IPS-18c (cell line): ENCODE measurements at regions not wholly inside any gene's neighbourhood (a gene's known extent, or its start where the extent isn't known, plus 50 kb on each side); places are given as distances from the start of the nearest gene placed in this dataset.

Experiments used
- H3K4me3 ChIP-seq: 2 replicates; pipeline ENCODE4 v1.7.0; 2013; ENCODE audit warnings: low read depth, mild to moderate bottlenecking, low read length, moderate library complexity; ENCODE audit not compliant: insufficient read depth
- H3K9me3 ChIP-seq: one replicate; pipeline ENCODE4 v1.6.1; 2013; ENCODE audit warnings: mild to moderate bottlenecking, low read length, moderate library complexity; ENCODE audit not compliant: control insufficient read depth, insufficient read depth

DNA sequence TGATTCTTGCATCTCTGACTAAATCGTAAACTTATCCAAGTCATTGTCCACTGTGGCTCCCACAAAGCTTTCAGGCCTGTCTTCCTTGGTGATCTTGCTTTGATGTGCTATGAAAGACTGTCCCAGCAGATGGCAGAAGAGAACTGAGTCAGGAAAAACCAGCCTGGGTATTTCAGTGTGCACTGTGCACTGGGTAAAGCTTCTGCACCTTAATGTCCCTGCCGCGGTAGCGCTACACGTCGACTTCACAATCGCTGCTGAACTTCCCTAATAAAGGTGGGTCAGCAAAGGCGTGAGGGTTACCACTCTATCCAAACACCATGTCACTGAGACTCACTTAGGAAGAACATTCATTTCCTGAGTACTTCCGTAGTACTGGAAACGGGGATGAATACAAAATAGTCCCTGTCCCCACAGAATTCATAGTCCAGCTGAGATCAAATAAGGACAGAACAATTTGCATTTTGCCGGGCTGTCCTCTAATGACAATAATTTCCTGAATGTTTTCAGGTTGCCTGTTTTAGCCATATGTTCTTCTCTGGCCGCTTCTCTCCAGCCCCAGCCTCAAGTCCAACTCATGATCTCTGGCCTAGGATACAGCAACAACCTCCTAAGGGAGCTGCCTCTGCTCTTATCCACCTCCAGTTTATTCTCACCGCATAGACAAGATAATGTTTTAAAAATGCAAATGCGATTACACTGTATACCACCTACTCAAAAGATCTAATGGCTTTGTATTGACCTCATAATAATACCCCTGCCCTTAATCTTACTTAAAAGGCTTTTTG lies 83.6 kb upstream of the AKAP13 start:
- H3K9me3 ChIP-seq = no peaks in the 10 kb centered on the region
- H3K4me3 ChIP-seq = no peak overlapping the region

DNA sequence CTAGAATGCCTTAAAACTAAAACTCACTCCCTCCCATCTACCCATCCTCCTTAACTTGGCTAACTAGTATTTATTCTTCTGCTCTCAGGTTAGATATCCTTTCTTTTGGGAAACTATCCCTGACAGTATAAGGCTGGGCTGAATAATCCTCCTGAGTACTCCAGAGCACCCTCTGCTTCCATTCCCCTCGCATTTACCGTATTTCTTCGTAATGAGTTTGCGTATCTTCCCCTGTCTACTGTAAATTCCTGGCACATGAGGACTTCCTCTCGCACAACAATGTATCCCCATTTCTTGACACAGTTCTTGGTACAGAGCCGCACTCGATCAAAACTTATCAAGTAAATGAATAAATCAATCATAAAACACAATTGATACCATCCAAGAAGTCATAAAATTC lies 82.9 kb upstream of the AKAP13 start:
- no peaks in the 10 kb centered on the region for H3K9me3 ChIP-seq
- no peak overlapping the region for H3K4me3 ChIP-seq

DNA sequence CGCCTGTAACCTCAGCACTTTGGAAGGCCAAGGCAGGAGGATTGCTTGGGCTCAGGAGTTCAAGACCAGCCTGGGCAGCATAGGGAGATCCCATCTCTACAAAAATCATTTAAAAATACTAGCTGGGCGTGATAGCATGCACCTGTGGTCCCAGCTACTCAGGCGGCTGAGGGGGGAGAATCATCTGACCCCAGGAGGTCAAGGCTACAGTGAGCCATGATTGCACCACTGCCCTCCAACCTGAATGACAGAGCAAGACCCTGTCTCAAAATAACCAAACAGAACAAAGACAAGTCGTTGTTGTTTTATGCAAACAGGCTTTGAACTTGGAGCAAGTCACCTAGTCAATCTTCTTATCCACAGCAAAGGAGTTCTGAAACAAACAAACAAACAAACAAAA lies 82.0 kb upstream of the AKAP13 start:
- no peaks in the 10 kb centered on the region for H3K9me3 ChIP-seq

DNA sequence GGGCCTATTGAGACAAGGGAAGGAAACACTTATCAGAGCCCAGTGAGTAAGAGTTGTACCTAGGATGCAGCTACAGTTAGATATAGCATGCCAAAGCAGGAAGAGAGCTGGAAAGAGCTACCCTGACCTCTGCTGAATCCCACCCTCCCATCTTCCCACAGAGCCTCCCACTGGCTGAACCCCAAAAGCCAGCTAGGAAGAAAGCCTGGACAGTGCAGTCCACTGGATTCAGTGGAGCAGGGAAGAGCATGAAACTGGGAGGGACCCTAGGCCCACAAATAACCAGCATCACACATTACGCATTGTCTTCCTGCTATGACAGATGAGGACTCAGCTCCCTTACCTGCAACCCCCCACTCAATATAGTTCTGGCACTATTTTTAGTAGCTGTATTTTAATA lies 81.5 kb upstream of the AKAP13 start:
- H3K4me3 ChIP-seq = no peak overlapping the region
- H3K9me3 ChIP-seq = no peaks in the 10 kb centered on the region

More for the DNA sequence above, 82.0 kb upstream of the AKAP13 start:
- H3K4me3 ChIP-seq = no peak overlapping the region

DNA sequence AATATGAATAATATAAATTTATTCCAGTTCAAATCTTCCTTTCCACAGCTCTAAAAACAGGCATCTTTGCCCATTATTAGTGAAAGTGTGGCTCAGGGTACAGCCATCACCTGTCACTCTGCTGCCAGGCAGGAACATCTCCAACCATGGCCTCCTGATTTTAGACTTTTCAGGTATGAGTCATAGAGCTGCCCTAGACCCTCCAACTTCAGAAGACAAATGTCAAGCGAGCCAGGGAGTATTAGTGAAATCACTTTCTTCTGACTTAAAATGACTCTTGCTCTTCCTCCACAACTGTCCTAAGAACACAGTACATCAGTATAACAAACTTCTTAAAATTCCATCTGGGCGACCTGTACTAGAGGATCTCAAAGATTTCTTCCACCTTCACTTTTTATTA lies 78.1 kb upstream of the AKAP13 start:
- no peak overlapping the region for H3K4me3 ChIP-seq

DNA sequence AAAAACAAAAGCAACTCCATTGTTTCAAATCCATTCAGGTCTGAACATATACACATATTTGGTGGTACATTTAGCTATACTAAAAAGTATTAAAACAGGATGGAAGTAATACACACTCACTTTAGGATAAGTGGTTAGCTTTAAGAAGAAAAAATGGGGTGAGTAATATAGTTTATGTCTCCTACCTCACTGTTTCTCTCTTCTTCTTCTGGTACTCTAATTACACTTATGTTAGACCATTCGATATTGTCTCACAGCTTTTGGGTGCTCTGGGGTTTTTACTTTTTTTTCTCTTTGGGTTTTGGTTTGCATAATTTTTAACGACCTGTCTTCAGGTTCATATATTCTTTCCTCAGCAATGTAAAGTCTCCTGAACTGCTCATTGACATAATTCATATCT lies 75.4 kb upstream of the AKAP13 start:
- Histone ChIP-seq H3K4me3 (no peak overlapping the region), H3K9me3 (no peaks in the 10 kb centered on the region)

More for the DNA sequence above, 78.1 kb upstream of the AKAP13 start:
- no peaks in the 10 kb centered on the region for H3K9me3 ChIP-seq

DNA sequence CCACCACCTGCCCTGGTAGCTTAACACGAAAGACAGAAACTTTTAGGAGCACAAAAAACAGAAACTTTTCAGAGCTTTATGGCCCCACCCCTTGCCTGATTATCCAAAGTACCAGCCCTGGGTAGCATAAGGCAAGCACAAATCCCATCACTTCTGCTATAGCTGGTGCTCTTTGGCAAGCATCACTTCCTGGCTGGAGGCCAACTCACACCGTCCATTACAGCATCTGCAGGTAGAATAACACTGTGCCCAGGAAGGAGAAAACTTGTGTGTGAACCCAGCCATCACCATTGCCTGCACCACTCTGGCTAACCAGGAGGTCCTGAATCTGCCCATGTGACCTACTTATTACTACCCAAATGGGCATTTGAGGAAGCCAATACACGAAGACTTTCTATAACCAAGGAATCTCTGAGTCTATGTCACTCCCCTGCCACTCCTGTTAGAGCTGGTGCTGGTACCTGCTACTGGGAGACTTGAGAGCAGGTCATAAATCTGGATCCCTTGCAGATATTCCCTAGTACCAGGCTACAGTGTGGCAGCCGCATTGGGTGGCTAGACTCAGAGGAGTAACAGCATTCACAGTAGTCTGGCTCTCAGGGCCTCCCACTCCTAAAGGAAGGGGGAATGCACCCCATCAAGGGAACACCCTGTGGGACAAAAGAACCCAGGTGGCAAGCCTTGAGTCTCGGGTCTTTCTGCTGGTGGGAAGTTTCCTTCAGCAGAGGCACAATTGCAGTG lies 73.3 kb upstream of the AKAP13 start:
- Histone ChIP-seq H3K4me3 (no peak overlapping the region), H3K9me3 (no peaks in the 10 kb centered on the region)

DNA sequence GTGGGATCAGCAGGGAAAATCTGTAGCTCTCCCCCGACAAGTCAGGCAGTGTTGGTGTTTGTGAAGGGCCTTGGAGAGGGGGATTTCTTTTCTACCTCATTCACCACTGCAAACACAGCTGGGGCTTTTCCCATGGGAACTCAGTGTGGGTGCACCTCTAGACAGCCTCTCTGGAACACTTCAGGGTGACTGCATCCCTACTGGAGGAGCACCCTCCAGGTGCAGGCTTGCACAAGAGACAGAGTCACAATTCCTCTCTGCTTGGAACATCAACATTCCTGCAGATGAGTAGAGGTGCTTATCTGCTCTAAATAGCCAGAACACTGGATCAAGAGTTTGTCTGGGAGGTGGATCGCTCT lies 72.7 kb upstream of the AKAP13 start:
- Histone ChIP-seq H3K9me3 (no peaks in the 10 kb centered on the region), H3K4me3 (no peak overlapping the region)

DNA sequence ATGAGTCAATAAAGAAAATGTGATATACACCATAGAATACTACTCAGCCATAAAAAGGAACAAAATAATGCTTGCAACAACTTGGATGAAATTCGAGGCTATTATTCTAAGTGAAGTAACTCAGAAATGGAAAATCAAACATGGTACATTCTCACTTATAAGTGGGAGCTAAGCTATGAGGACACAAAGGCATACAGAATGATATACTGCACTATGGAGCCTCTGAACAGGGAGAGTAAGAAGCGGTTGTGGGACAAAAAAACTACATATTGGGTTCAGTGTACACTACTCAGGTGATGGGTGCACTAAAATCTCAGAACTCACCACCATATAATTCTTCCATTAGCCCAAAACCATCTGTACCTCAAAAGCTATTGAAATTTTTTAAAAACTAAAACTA lies 68.8 kb upstream of the AKAP13 start:
- Histone ChIP-seq H3K4me3 (no peak overlapping the region), H3K9me3 (no peaks in the 10 kb centered on the region)

DNA sequence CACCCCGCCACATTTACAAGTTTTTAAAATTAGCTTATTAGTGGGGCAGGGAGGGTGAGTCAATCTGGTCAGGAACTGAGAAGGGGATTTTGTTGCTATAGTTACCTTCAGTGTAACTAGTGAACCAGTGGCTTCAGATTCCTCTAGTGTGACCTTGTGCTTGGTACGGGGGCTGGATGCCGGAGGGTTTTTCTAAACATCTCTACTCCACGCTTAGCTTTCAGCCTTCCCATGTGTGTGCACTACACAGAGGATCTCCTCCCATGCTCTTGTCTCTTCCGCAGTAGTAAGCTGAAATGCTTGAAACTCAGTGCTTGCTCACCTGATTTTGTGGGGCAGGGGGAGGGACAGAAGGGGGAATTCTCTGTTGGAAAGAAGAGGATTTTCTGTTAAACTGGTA lies 67.9 kb upstream of the AKAP13 start:
- no peaks in the 10 kb centered on the region for H3K9me3 ChIP-seq
- H3K4me3 ChIP-seq = no peak overlapping the region

DNA sequence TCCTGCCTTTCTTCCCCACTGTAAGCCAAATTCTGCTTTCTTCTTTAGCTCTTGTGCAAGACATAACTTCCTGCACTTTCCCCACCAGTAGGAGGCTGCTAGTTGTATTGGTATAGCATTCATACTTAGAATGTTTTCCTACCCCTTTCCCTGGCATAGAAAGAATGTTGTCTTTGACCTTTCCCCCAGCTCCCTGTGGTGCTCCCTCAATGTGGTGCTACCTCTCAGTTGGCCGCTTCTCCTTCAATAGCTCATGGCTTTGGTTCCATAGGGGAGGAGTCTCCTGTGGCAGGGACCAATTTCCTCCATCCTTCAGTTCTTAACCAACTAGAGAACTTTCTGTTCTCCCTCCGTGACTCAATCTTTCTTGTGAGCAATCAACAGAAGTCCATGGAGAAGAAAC lies 67.5 kb upstream of the AKAP13 start:
- H3K9me3 ChIP-seq = no peaks in the 10 kb centered on the region
- H3K4me3 ChIP-seq = no peak overlapping the region

DNA sequence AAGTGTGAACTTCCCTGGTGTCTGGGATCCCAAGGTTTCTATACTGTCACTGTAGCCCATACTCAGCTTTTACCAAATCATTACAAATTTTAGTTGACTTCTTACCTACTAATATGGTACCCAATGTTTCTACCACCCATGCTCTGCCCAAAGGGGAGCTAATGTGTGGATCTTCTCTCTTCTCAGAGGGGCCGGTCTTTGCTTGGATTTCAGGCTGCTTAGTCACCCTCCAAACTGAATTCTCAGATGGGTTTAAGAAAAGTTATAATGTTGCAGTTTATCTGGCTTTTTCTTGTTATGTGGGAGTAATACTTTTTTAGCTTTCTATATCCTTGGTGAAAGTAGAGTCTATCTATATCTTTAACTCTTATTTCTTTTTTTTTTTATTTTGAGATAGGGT lies 67.1 kb upstream of the AKAP13 start:
- no peak overlapping the region; the same call in 1 of the 2 replicates for H3K4me3 ChIP-seq
- no peaks in the 10 kb centered on the region for H3K9me3 ChIP-seq

DNA sequence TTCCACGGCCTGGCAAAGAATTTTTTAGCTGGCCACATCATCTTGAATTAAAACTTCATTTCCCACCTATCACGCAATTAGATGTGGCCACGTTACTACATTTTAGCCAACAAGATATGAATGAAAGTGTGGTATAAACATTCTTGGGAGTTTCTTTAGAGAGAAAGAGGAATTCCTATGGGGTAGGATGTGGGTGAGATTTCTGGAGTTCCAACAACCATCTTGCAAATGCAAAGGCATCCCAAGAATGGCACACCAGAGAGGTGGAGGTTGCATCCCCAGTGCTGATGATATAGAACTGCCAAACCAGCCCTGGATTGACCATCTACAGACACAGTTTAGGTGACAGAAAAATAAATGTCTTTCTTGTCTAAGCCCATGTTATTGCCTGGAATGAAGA lies 66.3 kb upstream of the AKAP13 start:
- no peaks in the 10 kb centered on the region for H3K9me3 ChIP-seq
- H3K4me3 ChIP-seq = no peak overlapping the region

DNA sequence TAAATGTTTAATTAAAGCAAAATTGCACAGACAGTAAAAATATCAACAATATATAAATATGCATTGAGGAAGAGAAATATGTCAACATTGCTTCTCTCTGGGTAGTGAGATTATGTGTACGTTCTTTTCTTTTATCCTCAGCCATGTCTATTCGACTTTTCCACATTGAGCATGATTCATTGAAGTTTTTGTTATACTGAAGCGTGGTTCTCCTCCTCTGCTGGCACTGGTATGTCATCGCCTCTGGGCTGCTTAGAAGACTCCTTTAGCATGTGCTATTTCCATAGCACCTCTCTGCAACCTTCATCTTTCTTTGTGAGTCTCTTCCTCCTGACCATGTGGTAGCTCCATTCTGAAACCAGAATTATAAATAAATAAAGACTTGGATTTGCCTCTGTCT lies 65.8 kb upstream of the AKAP13 start:
- Histone ChIP-seq H3K4me3 (no peak overlapping the region), H3K9me3 (no peaks in the 10 kb centered on the region)

DNA sequence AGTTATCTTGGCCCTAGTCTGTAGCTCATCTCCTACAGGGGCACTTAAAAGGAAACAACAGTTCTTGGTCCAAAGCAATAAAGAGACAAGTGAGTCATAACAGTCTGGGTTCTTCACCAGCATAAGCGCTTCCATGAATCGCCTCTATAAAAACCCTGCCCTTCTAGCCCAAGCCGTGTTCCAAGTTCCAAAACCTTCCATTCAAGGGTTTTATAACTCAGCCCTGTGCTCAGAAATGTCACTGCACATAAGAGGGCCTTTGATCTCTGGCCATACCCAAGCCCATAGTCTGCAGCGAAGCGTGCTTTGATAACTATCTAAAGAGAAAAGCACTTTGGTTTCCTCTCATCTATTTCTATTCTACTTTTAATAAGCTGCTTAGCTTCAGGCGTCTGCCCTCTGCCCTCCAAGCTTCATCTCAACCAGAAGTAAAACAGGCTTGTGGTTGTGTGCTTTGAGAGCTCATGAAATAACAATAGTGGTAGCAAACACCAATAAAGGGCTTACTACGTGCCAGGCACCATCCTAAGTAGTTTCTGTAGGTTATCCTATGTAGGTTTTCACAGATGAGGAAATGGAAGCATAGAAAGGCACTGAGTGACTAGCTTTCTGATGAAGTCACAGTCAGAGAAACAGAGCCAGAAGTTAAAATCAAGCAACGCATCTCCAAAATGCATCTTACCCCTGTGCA lies 64.0 kb upstream of the AKAP13 start:
- Histone ChIP-seq H3K9me3 (no peaks in the 10 kb centered on the region), H3K4me3 (no peak overlapping the region)

DNA sequence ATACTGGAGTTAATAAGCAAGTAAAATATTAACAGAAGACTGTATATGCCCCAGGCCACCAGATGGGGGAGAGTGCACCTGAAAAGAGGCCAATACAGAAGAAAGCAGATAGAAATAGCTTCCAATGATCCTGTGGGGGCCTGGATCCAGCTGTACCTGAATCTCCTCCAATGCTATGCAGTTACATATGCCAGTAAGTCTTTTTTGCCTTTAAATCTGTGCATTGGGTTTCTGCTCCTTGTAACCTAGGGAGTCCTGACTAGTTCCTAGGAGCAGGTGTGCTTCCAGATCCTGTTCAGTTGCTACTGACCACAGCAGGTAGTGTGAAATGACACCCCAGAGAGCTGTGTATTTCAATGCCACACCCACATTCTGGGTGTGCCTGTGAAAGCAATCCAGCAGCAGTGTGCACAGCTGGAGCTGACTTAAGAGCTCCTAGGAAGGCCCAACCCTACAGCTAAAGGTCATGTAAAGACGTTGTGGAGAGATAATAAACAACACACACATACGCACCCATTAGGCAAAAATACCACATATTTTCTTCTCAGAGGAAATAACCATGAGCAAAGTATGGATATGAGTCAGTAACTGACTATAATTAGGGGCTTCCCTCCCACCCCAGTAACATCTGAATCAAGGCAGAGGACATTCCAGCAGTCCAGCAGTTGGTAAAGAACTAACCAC lies 62.2 kb upstream of the AKAP13 start:
- Histone ChIP-seq H3K9me3 (no peaks in the 10 kb centered on the region), H3K4me3 (no peak overlapping the region)

DNA sequence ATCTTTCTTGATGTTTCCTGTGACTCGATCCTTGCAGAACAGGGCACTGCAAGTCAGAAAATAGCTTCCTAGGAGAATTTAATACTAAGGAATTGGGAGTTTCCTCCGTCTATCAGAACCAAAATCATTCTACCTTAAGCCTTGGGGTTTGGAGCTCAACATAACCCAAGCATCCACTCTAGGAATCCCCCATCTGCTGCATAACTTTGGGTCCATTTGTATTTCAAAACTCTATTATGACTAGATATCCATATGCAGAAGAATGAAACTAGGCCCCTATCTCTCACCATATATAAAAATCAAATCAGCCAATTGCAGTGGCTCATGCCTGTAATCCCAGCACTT lies 61.7 kb upstream of the AKAP13 start:
- Histone ChIP-seq H3K9me3 (no peaks in the 10 kb centered on the region), H3K4me3 (no peak overlapping the region)

DNA sequence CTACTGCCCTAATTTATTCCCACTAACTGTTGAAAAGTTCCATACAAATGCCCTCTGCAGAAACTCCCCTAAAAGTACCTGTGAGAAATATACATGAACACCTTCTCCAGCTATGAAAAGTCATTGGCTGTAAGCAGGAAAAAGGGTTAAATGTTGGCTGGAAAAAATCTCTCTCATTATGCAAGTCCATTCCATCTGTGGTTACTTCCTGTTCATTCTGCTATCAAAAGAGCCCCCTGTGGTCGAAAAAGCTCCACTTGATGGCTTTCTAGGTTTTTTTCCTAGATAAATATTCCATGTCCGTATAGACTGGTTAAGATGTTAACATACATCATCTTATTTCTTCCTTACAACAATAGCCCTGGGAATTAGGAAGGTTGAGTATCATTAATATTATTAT lies 56.2 kb upstream of the AKAP13 start:
- Histone ChIP-seq H3K4me3 (no peak overlapping the region), H3K9me3 (no peaks in the 10 kb centered on the region)
